Lower leg skin (tissue), 3 donors: ENCODE measurements at regions not wholly inside any gene's neighbourhood (a gene's known extent, or its start where the extent isn't known, plus 50 kb on each side); places are given as distances from the start of the nearest gene placed in this dataset.

Experiments
- CTCF ChIP-seq, 3 donors: fragments of 450-650 bp; IDR thresholded peaks; one replicate each; pipeline ENCODE4 v1.5.1; 2016; ENCODE audit warnings: antibody characterized with exemption in 3 of 3, mild to moderate bottlenecking in 3 of 3, moderate library complexity in 2 of 3
- POLR2A ChIP-seq, 2 donors: fragments of 450-650 bp; IDR thresholded peaks; one replicate each; pipeline ENCODE4 v1.6.1; 2016 to 2017; ENCODE audit warnings: antibody characterized with exemption in 2 of 2, mild to moderate bottlenecking in 1 of 2, moderate library complexity in 1 of 2

DNA sequence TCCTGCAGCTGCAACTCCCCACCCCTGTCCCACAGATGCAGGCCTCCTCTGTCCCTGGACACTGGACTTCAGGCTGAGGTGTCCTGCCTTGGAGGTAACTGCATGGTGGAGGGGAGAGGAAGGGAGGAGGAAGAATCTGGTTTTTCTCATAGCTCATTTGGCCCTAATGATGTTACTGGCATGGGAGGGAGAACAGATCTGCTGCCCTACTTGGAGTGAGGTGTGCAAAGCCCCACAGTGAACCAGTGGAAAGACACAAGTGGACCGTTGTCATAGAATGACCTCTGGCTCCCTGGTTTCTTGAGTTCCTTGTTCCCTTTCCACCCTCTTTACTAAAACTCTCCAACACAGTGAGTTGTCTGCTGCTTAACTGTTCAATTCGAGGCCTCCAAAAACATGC lies 215.9 kb downstream of the BARX2 start:
- TF ChIP-seq POLR2A (IDR thresholded peaks at IDR 0.05) (no peak), CTCF (IDR thresholded peaks at IDR 0.05) (no peak)
